ENCODE measurements at regions not wholly inside any gene's neighbourhood (a gene's known extent, or its start where the extent isn't known, plus 50 kb on each side); places are given as distances from the start of the nearest gene placed in this dataset.
"Not testable (repeated sequence)": the region's sequence is repeated elsewhere in the genome, so short reads cannot be mapped to it uniquely, and the experiment has no call there.

DNA sequence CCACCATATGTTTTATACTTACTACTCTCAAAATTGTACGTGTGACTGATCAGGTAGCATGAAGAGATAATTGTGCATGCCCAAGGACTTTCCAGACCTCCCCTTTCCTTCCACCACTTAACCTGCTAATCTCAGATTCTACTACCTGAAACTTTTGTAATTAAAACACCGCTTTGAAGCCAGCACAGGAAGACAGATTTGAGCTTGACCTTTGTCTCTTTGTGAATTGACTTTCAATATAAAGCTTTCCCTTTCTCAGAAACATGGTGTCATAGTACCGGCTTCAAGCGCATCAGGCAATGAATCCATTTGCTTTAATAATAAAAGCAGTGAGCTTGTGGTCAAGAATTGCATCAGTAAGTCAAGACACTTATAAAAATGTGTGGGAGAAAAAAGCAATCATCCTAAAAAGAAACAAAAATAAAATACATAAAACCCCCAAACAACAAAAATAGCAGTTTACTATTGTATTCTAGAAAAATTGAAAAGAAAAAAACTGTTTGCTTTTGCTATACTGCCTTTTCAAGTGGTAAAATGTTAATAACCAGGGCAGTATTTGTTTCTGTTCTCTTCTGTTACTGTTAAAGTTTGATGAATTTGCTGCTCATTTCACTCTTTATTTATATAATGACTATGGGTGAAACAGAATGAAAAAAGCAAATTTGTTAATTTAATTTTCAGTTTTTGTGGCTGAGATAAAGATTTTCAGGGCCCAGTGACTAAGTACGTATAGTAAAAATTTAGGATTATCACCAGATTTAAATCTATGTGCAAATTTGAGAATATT, 2075.3 kb downstream of the PCDH9 start:
- no peak for DNase-seq (ENCODE audit: low read depth)

- no peak for DNase-seq (ENCODE audit: low read depth)
These were observed 2080.4 kb downstream of the PCDH9 start for GRCh38 chr13:65149687-65150086.

DNA sequence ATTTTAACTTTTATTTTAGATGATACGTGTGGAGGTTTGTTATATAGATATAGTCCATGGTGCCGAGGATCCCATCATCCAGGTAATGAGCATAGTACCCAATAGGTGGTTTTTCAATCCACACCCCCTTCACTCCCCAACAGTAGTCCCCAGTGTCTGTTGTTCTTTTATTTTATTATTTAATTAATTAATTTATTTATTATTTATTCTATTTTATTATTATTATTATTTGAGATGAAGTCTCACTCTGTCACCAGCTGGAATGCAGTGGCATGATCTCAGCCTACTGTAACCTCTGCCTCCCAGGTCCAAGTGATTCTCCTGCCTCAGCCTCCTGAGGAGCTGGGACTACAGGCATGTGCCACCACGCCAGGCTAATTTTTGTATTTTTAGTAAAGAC, 2086.2 kb downstream of the PCDH9 start:
- no peak for DNase-seq (ENCODE audit: low read depth)

DNA sequence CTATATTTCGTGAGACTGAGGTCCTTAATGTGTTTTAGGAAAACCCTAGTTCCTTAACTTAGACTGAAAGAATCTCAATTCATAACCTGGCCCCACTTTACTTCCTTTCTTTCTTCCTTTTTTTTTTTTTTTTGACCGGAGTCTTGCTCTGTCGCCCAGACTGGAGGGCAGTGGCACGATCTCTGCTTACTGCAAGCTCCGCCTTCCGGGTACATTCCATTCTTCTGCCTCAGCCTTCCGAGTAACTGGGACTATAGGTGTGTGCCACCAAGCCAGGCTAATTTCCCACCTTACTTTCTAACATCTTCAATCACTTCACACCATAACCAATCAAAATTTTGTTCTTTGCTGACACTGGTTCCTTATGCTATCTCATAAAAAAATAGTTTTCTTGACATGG, 2097.0 kb downstream of the PCDH9 start:
- DNase-seq (ENCODE audit: low read depth): no peak

GRCh38 chr13:65125236-65125635, 2104.9 kb downstream of the PCDH9 start:
- DNase-seq (ENCODE audit: low read depth): no peak

DNA sequence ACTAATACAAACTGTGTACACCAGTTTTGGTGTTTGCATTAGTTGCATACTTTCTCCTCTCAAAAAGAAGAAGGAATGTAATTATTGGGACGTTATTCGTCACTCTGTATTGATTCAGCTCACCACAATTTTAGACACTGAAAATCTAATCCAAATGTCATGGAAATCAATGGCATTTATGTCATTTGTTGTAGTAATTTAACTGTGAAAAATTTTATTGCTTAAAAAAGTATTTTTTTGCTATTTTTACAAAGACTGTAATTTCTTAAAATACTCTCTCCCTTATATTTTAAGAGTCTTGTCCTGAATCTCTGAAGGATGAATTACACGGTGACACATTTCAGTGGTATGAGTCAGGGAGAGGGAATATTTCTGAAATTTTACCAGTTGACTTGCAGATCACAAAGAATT, 2117.6 kb downstream of the PCDH9 start:
- no peak for DNase-seq (ENCODE audit: low read depth)

- DNase-seq (ENCODE audit: low read depth): no peak
These were observed 2118.0 kb downstream of the PCDH9 start for GRCh38 chr13:65112123-65112522.

DNA sequence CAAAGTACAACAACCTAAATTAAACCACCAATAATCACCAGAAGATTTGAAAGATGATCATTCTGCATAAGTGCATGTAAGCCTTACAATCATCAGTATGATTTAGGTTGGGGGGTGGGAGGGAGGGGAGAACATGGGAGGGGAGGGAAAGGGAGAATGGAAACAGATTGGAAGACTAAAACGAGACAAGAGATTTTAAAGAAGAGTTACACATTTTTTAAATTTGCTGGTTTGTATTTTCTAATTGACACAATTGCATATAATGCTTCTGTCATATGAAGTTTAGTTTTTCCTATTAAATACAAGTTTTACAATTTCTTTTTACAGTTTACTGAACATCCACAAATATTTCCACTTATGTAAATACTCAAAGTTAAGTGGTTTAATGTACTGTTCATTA, 2118.9 kb downstream of the PCDH9 start:
- no peak for DNase-seq (ENCODE audit: low read depth)

- not testable (repeated sequence) for DNase-seq (ENCODE audit: low read depth)
These were observed 2125.7 kb downstream of the PCDH9 start for GRCh38 chr13:65104436-65104835.

- DNase-seq (ENCODE audit: low read depth): no peak
These were observed 2126.8 kb downstream of the PCDH9 start for GRCh38 chr13:65103351-65103750.

DNA sequence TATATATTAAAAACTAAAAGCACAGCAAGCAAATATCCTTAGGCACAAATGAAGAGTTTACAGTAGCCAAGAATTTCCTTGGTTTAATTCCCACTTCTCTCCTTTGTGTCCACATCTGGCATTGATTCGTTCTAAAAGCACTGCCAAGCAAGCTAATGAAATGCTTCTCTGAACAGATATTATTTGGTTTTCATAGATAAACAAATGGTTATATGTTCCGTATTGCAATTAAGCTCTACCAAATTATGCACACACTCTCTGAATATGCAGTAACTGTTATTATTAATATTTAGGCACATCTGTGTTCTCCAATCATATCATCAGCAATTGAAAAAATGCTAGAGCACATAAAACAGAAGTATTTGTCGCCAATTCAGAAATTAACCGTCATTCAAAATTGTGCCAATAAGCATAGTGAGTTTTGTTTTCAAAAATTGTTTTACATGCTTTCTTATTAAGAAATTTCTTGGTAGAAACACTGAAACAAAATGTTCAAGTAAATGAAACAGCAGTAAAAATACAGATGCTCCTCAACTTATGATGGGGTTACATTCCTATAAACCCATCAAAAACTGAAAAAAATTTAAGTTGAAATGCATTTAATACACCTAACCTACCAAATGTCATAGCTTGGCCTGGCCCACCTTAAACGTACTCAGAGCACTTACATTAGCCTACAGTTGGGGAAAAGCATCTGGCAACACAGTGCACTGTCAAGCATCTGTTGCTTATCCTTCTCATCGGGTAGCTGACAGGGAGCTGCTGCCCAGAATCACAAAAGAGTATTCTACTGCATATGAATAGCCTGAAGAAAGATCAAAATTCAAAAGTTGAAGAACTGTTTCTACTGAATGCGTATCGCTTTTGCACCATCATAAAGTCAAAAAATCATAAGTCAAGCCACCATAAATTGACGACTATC, 2134.7 kb downstream of the PCDH9 start:
- DNase-seq (ENCODE audit: low read depth): no peak

GRCh38 chr13:65093357-65093756, 2136.8 kb downstream of the PCDH9 start:
- DNase-seq (ENCODE audit: low read depth): no peak

- no peak for DNase-seq (ENCODE audit: low read depth)
These were observed 2139.1 kb downstream of the PCDH9 start for GRCh38 chr13:65091031-65091430.

GRCh38 chr13:65090186-65090585, 2139.9 kb downstream of the PCDH9 start:
- no peak for DNase-seq (ENCODE audit: low read depth)

DNA sequence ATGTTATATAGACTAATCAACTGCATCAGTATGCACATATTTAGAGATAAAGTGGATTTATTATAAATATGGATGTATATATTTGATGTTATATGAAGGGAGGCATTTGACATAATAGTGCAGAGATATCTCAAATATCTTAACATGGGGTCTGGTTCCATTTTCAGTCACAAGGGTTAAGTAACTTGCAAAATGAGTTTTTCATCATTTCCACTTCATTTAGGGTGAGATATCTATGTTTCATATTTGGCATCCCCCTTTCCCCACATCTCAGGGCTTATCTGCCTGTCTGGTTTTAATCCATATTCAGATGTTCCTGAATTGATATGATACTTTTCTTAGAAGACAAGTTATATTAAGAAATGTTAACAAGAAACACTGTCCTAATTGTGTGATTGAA, 2141.2 kb downstream of the PCDH9 start:
- no peak for DNase-seq (ENCODE audit: low read depth)

- DNase-seq (ENCODE audit: low read depth): no peak
These were observed 2144.2 kb downstream of the PCDH9 start for GRCh38 chr13:65085977-65086376.

DNA sequence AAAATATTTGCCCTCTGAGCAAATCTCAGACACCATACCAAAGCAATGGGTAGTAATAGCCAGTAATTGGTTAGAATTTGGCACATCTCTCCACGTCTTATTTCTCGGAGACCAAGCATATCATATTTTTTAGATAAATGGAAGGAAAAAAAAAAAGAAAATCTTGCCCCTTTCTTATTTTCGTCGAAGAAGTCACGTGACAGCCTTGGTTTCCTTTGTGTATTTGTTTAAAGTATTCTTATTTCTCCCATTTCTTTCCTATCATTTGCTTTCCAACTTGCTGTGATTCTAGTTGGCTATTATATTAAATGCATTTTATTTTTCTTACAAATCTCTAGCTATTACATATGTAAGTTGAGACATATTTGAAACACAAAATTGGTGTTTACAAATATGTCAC, 2155.9 kb downstream of the PCDH9 start:
- no peak for DNase-seq (ENCODE audit: low read depth)

GRCh38 chr13:65064967-65065366, 2165.2 kb downstream of the PCDH9 start:
- DNase-seq (ENCODE audit: low read depth): no peak

GRCh38 chr13:65063753-65064152, 2166.4 kb downstream of the PCDH9 start:
- DNase-seq (ENCODE audit: low read depth): no peak

DNA sequence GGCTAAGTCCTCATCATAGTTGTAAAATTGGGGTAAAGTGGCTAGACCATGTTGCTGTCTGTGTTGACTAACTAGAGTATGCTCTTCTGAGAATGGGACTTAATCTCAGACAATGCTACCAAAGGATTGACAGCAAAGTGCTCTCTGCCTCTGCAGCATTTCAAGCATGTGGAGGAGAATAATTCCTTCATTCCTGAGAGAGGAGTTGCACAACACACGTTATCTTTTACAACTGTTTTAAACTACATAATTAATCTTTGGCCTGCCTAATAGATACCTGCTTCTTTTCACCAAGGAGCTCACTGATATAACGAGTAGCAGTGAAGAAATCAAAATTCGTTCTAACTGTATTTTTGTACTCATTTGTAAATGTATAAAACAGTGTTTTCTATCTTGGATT, 2172.2 kb downstream of the PCDH9 start:
- no peak for DNase-seq (ENCODE audit: low read depth)

DNA sequence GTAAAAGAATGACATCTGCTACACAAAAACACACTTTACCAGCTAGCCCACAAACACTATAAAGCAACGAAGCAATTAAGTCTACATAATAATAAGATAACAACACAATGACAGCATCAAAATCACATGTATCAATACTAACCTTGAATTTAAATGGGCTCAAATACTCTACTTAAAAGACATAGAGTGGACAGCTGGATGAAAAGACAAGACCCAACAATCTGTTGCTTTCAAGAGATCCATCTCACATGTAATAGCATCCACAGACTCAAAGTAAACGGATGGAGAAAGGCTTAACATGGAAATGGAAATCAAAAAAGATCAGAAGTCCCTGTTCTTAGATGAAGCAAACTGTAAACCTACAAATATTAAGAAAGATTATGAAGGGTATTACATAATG, 2175.9 kb downstream of the PCDH9 start:
- no peak for DNase-seq (ENCODE audit: low read depth)

DNA sequence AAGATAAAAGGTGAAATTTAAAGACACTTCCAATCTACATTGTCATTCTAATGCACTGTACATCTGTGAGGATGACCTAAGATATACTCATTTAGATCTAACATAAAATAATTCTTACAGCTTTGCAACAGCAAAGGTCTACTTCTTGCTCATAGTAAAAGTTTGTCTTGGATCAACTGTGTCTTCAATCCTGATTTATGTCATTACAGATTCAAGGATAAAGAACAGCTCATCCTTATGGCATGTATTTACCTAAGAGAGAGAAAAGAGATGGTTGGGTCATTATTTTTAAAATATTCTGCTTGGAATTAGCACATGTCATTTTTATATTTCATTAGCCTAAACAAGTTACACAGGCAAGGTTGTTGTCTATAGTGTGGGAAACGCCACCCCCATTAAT, 2193.1 kb downstream of the PCDH9 start:
- no peak for DNase-seq (ENCODE audit: low read depth)

- no peak for DNase-seq (ENCODE audit: low read depth)
These were observed 2194.8 kb downstream of the PCDH9 start for GRCh38 chr13:65035302-65035701.
